ENCODE measurements at regions not wholly inside any gene's neighbourhood (a gene's known extent, or its start where the extent isn't known, plus 50 kb on each side); places are given as distances from the start of the nearest gene placed in this dataset.

GRCh38 chr13:33556828-33557227 is 261.1 kb upstream of the RFC3 start (continued):
- no peak for TF ChIP-seq IRF1 (CRISPR knock-in tag; IDR thresholded peaks at IDR 0.05)
- no peak for TF ChIP-seq JAZF1 (CRISPR knock-in tag; IDR thresholded peaks at IDR 0.05)
- TF ChIP-seq, protein P1, sequence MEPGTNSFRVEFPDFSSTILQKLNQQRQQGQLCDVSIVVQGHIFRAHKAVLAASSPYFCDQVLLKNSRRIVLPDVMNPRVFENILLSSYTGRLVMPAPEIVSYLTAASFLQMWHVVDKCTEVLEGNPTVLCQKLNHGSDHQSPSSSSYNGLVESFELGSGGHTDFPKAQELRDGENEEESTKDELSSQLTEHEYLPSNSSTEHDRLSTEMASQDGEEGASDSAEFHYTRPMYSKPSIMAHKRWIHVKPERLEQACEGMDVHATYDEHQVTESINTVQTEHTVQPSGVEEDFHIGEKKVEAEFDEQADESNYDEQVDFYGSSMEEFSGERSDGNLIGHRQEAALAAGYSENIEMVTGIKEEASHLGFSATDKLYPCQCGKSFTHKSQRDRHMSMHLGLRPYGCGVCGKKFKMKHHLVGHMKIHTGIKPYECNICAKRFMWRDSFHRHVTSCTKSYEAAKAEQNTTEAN (CRISPR knock-in tag; IDR thresholded peaks at IDR 0.05): no peak
- no peak for TF ChIP-seq ETV6 (CRISPR knock-in tag; IDR thresholded peaks at IDR 0.05)
- TF ChIP-seq IRF2 (CRISPR knock-in tag; IDR thresholded peaks at IDR 0.05; ENCODE audit: borderline replicate concordance, low read depth): no peak
- no peak for TF ChIP-seq FOXK1 (CRISPR knock-in tag; IDR thresholded peaks at IDR 0.05)
- no peak for TF ChIP-seq MAX (CRISPR knock-in tag; IDR thresholded peaks at IDR 0.05)
- TF ChIP-seq, protein P2, sequence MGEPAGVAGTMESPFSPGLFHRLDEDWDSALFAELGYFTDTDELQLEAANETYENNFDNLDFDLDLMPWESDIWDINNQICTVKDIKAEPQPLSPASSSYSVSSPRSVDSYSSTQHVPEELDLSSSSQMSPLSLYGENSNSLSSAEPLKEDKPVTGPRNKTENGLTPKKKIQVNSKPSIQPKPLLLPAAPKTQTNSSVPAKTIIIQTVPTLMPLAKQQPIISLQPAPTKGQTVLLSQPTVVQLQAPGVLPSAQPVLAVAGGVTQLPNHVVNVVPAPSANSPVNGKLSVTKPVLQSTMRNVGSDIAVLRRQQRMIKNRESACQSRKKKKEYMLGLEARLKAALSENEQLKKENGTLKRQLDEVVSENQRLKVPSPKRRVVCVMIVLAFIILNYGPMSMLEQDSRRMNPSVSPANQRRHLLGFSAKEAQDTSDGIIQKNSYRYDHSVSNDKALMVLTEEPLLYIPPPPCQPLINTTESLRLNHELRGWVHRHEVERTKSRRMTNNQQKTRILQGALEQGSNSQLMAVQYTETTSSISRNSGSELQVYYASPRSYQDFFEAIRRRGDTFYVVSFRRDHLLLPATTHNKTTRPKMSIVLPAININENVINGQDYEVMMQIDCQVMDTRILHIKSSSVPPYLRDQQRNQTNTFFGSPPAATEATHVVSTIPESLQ (CRISPR knock-in tag; IDR thresholded peaks at IDR 0.05): no peak
- no peak for TF ChIP-seq ESRRA (CRISPR knock-in tag; IDR thresholded peaks at IDR 0.05; ENCODE audit: borderline replicate concordance)
- TF ChIP-seq ATF1 (CRISPR knock-in tag; IDR thresholded peaks at IDR 0.05): no peak
- TF ChIP-seq NFE2L1 (CRISPR knock-in tag; IDR thresholded peaks at IDR 0.05): no peak
- no peak for TF ChIP-seq CREB1 (CRISPR knock-in tag; IDR thresholded peaks at IDR 0.05)
- TF ChIP-seq NR1H2 (CRISPR knock-in tag; IDR thresholded peaks at IDR 0.05): no peak

DNA sequence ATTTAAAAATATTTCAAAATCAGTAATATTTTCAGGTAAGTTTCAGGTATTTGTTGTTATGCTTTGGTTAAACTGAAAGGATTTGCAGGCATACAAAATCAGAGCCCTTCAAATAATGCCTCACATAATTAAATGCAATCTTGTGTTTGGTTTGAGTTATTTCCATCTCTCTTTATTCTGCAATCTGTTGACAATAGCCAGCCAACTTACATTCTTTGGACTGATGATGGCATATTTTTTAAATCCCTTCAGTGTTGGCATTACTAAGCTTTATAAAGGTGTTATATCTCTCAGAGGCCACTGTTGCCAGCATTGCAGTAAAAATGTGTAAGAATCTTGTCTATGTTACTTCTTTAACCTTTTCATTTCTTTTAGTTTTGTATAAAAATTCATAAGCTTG is 257.2 kb upstream of the RFC3 start:
- CTCF ChIA-PET: no interaction called here
- DNase-seq (ENCODE audit: low spot score): no peak
- no peak for TF ChIP-seq CREB1 (CRISPR knock-in tag; IDR thresholded peaks at IDR 0.05)
- TF ChIP-seq RELA (CRISPR knock-in tag; IDR thresholded peaks at IDR 0.05; ENCODE audit: borderline replicate concordance): no peak
- TF ChIP-seq AFF4 (CRISPR knock-in tag; IDR thresholded peaks at IDR 0.05; ENCODE audit: borderline replicate concordance): no peak
- TF ChIP-seq JAZF1 (CRISPR knock-in tag; IDR thresholded peaks at IDR 0.05): no peak
- no peak for TF ChIP-seq GABPB1 (CRISPR knock-in tag; IDR thresholded peaks at IDR 0.05)
- no peak for TF ChIP-seq ZNF416 (CRISPR knock-in tag; IDR thresholded peaks at IDR 0.05)
- no peak for TF ChIP-seq MYBL2 (CRISPR knock-in tag; IDR thresholded peaks at IDR 0.05)
- no peak for TF ChIP-seq GRHL2 (CRISPR knock-in tag; IDR thresholded peaks at IDR 0.05; ENCODE audit: insufficient replicate concordance, severe bottlenecking)
- TF ChIP-seq, protein P3, sequence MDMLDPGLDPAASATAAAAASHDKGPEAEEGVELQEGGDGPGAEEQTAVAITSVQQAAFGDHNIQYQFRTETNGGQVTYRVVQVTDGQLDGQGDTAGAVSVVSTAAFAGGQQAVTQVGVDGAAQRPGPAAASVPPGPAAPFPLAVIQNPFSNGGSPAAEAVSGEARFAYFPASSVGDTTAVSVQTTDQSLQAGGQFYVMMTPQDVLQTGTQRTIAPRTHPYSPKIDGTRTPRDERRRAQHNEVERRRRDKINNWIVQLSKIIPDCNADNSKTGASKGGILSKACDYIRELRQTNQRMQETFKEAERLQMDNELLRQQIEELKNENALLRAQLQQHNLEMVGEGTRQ (CRISPR knock-in tag; IDR thresholded peaks at IDR 0.05): no peak
- no peak for TF ChIP-seq ZNF317 (CRISPR knock-in tag; IDR thresholded peaks at IDR 0.05; ENCODE audit: borderline replicate concordance, low read depth)
- no peak for TF ChIP-seq FOXJ3 (CRISPR knock-in tag; IDR thresholded peaks at IDR 0.05; ENCODE audit: borderline replicate concordance)
- TF ChIP-seq TP53 (CRISPR knock-in tag; IDR thresholded peaks at IDR 0.05): no peak
- TF ChIP-seq CBFB (CRISPR knock-in tag; IDR thresholded peaks at IDR 0.05; ENCODE audit: low read depth): no peak
- TF ChIP-seq, protein P2 (CRISPR knock-in tag; IDR thresholded peaks at IDR 0.05): no peak
- no peak for TF ChIP-seq ZBTB21 (CRISPR knock-in tag; IDR thresholded peaks at IDR 0.05; ENCODE audit: borderline replicate concordance)

More for the DNA sequence above, 257.2 kb upstream of the RFC3 start:
- H3K27ac Mint-ChIP-seq: no peak overlapping the region
- H3K9me3 Mint-ChIP-seq: 0 out of 2 replicates have a peak, but pooled peaks cover 3% of the 10 kb centered on the region
- H3K27me3 Mint-ChIP-seq (ENCODE audit: low read depth): no peaks in the 10 kb centered on the region
- no peaks in the 10 kb centered on the region for H3K36me3 Mint-ChIP-seq
- POLR2A ChIA-PET: no interaction called here
- no peak overlapping the region for H3K4me3 Mint-ChIP-seq
- no peak for ATAC-seq
- H3K4me1 Mint-ChIP-seq: peaks cover 8% of the 10 kb centered on the region
